ENCODE measurements at regions not wholly inside any gene's neighbourhood (a gene's known extent, or its start where the extent isn't known, plus 50 kb on each side); places are given as distances from the start of the nearest gene placed in this dataset.

- TF ChIP-seq CTCF (IDR thresholded peaks at IDR 0.05; ENCODE audit: extremely low read depth in 1 of 2, insufficient read depth in 1 of 2, low read depth in 1 of 2, low read length in 2 of 2) (no peak), POLR2A (IDR thresholded peaks at IDR 0.05; ENCODE audit: low read depth, low read length) (no peak)
Measured at GRCh38 chrX:46168254-46168653, 377.0 kb downstream of the ZNF674 start.
